ENCODE measurements at regions not wholly inside any gene's neighbourhood (a gene's known extent, or its start where the extent isn't known, plus 50 kb on each side); places are given as distances from the start of the nearest gene placed in this dataset.

DNA sequence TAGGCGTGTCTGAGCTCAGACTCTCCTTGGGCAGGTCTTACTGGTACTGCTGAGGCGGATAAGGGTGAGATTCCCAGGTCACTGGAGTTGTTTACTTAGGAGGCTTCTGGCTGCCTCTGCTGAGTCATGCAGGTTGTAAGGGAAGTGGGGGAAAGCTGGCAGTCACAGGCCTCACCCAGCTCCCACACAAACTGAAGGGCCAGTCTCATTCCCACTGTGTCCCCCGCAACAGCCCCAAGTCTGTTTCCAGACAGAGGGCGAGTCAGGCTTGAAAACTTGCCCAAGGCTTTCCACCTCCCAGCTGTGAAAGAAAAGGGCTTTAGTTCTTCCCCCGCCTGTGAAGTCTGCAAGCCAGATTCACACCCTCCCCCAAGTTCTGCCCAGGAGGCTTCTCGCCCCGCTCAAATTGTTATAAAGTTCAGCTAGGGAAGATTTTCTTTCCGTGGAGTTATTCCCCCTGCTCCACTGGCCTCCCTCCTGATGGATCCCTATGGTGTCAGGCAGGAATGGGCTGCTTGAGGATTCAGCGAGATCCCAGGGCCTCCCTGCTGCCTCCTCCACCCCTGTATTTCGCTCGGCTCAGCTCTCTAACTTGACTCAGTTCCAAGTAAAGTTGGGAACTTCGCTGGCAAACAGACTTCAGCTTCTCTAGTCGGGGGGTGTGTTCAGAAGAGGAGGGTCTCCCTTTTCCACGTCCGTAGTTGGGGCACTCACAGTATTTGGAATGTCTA, 248.6 kb downstream of the NR4A2 start:
- intact Hi-C loops (cut with DNase I), result no loop called here
- DNase-seq, result no peak
- no peaks in the 10 kb centered on the region for H3K27me3 ChIP-seq
- H3K27ac ChIP-seq, result no peak overlapping the region
- H3K4me3 ChIP-seq, result no peak overlapping the region
- H3K9me3 ChIP-seq, result peaks cover 3% of the 10 kb centered on the region
- ATAC-seq, result no peak
- H3K4me1 ChIP-seq, result no peaks in the 10 kb centered on the region
- TF ChIP-seq, protein P1, sequence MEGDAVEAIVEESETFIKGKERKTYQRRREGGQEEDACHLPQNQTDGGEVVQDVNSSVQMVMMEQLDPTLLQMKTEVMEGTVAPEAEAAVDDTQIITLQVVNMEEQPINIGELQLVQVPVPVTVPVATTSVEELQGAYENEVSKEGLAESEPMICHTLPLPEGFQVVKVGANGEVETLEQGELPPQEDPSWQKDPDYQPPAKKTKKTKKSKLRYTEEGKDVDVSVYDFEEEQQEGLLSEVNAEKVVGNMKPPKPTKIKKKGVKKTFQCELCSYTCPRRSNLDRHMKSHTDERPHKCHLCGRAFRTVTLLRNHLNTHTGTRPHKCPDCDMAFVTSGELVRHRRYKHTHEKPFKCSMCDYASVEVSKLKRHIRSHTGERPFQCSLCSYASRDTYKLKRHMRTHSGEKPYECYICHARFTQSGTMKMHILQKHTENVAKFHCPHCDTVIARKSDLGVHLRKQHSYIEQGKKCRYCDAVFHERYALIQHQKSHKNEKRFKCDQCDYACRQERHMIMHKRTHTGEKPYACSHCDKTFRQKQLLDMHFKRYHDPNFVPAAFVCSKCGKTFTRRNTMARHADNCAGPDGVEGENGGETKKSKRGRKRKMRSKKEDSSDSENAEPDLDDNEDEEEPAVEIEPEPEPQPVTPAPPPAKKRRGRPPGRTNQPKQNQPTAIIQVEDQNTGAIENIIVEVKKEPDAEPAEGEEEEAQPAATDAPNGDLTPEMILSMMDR (IDR thresholded peaks at IDR 0.05), result no peak
- H3K36me3 ChIP-seq, result no peaks in the 10 kb centered on the region

DNA sequence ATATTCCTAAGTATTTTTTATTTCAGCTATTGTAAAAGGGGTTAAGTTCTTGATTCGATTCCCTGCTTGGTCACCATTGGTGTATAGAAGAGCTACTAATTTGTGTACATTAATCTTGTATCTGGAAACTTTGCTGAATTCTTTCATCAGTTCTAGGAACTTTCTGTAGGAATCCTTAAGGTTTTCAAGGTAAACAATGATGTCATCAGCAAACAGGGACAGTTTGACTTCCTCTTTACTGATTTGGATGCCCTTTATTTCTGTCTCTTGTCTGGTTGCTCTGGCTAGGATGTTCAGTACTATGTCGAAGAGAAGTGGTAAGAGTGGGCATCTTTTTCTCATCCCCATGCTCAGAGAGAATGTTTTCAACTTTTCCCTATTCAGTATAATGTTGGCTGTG, 252.7 kb downstream of the NR4A2 start:
- DNase-seq (no peak), ATAC-seq (no peak)
- no peak overlapping the region for H3K27ac ChIP-seq
- H3K27me3 ChIP-seq, result no peaks in the 10 kb centered on the region
- peaks cover 3% of the 10 kb centered on the region for H3K9me3 ChIP-seq
- no peak overlapping the region for H3K4me3 ChIP-seq
- intact Hi-C loops (cut with DNase I), result no loop called here
- H3K4me1 ChIP-seq, result no peaks in the 10 kb centered on the region
- TF ChIP-seq, protein P1 (IDR thresholded peaks at IDR 0.05), result no peak
- no peaks in the 10 kb centered on the region for H3K36me3 ChIP-seq

DNA sequence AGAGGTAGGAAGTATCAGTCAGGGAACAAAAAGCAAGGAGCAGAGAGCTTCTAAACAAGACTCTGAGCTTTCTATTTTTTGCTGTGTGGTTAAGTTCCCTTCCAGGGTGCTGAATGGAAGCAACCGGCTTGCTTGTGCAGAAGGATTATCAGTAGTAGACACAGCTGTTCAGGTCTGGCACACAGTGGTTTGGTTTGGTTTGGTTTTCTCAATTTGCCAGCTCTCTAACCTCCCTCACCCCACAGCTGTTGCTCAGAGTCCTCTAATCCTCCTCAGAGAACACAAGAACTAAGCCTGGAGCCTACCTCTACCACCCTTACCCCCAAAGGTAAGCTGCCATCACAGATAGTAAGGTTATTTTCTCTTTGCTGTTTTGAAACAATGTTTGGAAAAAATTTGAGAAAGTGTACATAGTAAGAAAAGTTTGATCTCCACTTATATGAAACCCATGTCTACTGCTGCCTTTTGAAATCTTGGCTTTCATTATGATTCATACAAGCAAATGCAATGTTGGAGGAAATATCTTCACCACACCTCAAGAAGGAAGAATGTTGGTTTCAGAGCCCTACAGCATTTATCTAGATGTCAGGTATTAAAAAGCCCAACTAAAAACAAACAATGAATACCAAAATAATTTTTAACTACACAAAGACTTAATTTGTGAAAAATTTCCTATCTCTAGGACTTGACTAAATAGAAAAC, 255.3 kb downstream of the NR4A2 start:
- Histone ChIP-seq H3K4me1 (no peaks in the 10 kb centered on the region), H3K9me3 (peaks cover 3% of the 10 kb centered on the region), H3K27me3 (no peaks in the 10 kb centered on the region), H3K36me3 (no peaks in the 10 kb centered on the region), H3K4me3 (no peak overlapping the region), H3K27ac (no peak overlapping the region)
- TF ChIP-seq, protein P1 (IDR thresholded peaks at IDR 0.05), result no peak
- ATAC-seq, result no peak
- intact Hi-C loops (cut with DNase I), result no loop called here
- DNase-seq, result no peak

DNA sequence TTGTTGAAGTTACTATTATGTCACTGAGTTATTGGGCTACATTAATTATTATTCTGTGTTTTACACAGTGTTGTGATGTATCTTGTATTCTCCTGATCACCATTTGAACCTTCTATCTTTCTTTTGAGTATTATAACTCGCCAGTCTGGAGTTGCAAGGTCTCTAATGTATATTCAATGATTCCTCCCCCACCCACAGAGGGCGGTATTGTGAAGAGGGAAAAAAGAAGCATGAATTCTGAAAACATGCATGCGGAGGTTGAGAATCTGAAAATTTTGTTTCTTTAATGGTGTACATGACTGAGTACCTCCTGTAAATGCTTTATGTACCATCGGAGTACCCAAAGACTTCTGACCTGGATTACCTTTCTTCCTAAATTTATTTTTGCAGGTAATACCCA, 266.6 kb downstream of the NR4A2 start:
- DNase-seq (no peak), ATAC-seq (no peak)
- H3K27ac ChIP-seq, result no peak overlapping the region
- H3K9me3 ChIP-seq, result no peaks in the 10 kb centered on the region
- TF ChIP-seq, protein P1 (IDR thresholded peaks at IDR 0.05), result no peak
- intact Hi-C loops (cut with DNase I), result no loop called here
- no peak overlapping the region for H3K4me3 ChIP-seq
- H3K27me3 ChIP-seq, result no peaks in the 10 kb centered on the region
- H3K4me1 ChIP-seq, result no peaks in the 10 kb centered on the region
- H3K36me3 ChIP-seq, result no peaks in the 10 kb centered on the region

DNA sequence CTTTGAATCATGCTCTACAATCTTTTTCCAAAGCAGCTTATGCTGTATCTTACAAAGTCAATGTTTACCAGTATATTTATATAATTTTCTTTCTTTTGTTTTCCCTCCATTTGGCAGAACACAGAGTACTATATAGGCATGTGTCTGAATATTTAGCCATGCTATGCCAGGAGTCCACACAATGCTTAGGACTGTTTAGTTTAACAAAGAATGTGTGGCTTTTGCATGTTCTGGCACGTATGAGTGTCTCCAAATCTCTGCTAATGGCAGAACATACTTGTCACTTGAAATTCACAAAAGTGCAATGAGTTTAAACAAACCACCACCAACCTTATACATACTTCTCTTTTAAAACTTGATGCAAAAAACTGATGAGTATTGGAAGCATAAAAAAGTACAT, 268.0 kb downstream of the NR4A2 start:
- H3K36me3 ChIP-seq, result no peaks in the 10 kb centered on the region
- TF ChIP-seq, protein P1 (IDR thresholded peaks at IDR 0.05), result no peak
- H3K27ac ChIP-seq, result no peak overlapping the region
- intact Hi-C loops (cut with DNase I), result no loop called here
- no peaks in the 10 kb centered on the region for H3K9me3 ChIP-seq
- no peaks in the 10 kb centered on the region for H3K27me3 ChIP-seq
- DNase-seq (no peak), ATAC-seq (no peak)
- no peaks in the 10 kb centered on the region for H3K4me1 ChIP-seq
- no peak overlapping the region for H3K4me3 ChIP-seq

Measured in upper lobe of right lung (tissue), 1 donor.